ENCODE measurements at regions not wholly inside any gene's neighbourhood (a gene's known extent, or its start where the extent isn't known, plus 50 kb on each side); places are given as distances from the start of the nearest gene placed in this dataset.
"Not testable (repeated sequence)": the region's sequence is repeated elsewhere in the genome, so short reads cannot be mapped to it uniquely, and the experiment has no call there.

DNA sequence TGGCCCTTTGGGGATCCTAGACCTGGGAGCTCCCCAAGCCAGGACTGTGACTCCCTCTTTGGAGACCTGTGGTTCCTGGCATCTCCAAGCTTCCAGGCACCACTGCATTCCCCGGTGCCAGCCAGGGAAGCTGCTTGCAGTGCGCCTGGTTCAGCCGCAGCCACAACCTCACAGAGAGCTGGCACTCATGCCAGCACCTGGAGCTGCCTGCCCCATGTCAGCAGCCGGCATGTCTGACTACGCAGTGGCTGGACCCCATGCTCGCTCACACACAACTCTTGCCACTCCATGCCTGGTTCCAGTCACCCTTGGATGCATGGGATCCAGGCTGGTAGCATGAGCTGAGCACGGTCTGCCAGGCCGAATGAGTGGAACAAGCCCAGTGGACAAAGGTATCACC, 426.6 kb downstream of the LRRIQ3 start:
- intact Hi-C loops (cut with micrococcal nuclease) = no loop called here

DNA sequence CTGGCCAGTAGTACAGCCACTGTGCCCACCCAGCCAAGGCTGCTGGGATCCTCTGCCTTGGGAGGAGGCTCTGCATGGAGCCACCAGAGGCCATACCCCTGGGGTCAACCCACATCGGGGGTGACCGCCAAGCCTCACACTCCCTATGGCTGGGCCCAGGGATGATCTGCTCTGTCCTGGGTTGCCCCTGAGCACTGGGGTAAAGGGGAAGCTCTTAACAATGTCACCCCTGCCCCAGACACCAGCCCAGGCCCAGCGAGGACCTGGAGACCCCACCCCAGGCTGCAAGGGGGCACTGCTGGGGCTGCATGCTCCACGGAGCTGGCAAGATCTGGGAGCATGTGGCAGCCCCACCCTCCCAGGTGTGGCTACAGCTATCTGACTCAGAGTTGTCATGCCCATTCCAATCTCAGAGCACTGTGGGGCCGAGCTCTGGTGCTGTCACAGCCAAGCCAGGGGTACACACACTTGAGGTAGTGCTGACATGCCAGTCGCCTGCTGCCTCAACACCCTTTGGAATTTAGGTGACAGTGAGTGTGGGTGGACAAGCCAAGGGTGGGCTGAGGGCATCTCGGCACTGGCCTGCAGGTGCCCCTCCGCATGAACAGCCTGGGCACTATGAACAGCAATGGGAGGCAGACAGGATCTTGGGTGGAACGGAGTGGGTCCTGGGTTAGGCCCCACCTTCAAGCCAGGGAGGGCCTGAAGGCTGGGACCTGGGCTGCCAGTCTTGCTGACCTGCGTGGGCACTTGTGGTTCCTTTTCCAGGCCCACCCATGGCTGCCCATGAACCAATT, 427.7 kb downstream of the LRRIQ3 start:
- intact Hi-C loops (cut with micrococcal nuclease) = no loop called here

DNA sequence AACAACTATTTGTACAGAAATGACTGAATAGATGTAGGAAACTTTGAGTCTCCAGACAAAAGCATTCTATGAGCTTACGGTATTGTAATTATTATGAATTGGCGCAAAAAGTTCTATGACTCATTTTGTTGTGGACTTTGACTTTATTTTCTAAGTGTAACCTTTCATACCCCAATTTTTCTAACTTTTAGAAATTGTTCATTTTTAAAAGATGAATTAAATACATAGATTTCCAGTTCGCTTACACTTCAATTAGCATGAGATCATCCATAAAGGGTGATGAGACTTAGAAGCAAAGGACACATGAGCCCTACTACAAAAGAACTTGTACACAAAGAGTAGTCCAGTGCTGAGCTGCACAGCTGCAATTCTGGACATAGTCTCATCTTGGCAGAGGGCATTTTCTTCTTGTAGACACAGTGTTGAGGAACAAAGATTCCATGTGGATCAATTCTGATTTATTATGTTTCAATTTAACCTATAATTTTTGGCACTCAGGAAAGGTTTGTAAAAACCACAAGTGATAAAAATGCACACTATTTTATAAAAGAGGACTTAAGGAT, 431.1 kb downstream of the LRRIQ3 start:
- intact Hi-C loops (cut with micrococcal nuclease) = no loop called here

DNA sequence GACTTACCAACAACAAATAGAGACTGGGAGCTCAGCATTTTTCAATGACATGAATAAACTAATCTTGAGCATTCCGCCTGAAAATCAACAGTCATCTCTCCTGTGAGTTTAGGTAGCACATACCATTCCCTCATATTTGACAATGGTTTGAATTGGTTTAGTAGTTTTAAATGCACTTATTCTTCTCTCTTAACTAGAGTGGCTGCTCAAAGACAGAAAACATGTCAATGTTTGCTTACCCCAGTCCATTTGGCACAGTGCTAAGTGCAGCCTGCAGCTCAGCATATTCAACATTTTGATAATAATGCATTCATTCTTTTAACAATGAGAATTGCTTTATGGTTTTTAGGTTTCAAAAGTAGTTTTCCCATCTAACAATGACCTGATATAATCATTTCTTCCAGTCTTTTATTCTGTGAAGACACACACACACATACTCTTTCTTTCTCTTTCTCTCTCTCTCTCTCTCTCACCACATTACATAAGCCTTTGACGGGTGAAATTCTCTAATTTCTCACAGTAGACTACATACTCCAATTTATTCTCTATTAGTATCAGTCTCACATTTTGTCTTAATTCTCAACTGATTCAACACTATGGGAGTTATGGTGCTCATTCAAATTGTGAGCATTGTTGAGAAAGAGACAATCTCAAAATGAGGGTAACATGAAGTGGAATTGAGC, 432.3 kb downstream of the LRRIQ3 start:
- intact Hi-C loops (cut with micrococcal nuclease) = no loop called here

DNA sequence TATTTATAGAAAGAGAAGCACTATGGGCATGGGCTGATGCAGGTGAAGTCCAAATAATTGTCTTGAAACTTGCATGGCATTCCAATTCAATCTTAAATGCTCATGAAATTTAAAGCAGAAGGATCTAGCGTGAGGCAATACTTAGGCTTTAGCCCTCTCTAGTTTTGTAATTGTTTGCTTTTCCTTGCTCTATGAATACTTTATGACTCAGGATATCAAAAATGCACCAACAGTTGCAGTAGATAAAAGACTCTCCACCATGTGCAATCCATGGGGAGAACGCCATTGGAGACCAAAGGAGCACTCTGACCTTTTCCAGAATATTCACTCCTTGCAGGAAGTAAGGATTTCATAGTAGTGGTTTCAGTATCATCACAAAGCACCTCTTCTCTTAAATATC, 436.4 kb downstream of the LRRIQ3 start:
- intact Hi-C loops (cut with micrococcal nuclease) = no loop called here

DNA sequence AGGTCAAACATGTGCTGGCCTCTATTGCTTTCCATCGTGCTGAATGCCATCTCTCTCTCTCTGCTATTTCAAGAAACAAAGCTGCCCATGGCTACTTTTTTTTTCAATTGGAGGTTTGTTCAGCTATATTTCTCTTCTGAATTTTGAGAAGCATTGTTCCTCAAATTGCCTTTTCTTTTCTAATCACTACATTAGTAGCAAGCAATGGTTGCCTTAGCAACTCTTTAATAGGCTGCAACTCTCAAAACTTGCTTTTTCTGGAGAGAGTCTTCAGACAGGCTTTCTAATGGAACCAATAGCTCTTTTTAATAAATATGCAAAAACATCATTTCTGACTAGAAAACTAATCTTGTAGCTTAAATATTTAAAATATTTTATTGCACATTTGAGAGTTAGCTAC, 439.0 kb downstream of the LRRIQ3 start:
- intact Hi-C loops (cut with micrococcal nuclease) = no loop called here

DNA sequence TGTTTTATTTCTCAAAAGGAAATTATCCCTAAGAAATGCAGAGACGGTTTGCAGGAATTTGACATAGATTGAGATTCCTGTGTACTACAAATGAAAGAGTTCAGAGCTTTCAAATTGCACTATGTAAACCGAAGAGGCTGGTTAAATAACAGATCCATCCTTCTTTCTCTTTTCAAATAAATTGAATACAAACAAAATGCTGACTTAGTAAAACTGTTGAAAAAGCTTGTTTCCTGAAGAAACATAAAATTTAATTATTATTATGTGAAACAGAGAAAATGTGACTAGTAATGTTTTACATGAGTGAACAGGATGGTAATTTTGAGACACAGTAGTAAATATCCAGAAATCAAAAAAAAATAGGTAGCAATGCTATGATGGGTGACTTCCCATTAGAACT, 441.2 kb downstream of the LRRIQ3 start:
- intact Hi-C loops (cut with micrococcal nuclease) = no loop called here

DNA sequence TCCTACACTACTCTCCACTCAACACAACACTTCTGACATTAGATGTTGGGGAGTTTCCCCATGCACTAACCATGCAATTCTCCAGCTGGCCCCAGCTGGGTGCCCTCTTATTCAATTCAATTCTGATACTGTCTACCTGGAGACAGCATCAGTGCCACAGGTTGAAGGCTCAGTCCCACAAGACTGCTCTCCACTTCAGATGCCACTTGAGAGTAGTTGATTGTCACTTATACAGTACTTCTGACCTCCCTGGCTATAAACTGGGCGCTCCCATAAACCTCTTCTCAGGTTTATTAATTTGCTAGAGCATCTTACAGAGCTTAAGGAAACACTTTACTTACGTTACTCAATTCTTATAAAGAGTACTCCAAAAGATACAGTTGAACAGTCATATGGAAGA, 442.3 kb downstream of the LRRIQ3 start:
- intact Hi-C loops (cut with micrococcal nuclease) = no loop called here

DNA sequence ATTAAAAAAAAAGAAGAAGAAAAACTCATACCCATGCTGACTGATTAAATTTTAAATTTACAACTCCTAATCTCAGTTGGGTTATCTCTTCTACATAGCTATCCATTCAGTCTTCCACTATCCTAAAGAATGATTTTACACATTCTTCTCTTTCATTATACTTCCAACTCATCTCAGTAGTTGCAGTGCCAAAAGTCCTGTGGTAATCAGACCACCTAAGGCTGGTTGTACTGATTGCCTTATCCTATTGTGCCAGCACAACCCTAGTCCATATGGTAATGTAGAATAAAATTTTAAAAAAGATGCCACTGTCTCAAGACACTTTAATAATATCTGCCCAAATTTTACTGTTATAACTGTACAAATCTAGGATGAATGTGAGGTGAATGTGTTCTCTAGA, 448.0 kb downstream of the LRRIQ3 start:
- intact Hi-C loops (cut with micrococcal nuclease) = no loop called here

DNA sequence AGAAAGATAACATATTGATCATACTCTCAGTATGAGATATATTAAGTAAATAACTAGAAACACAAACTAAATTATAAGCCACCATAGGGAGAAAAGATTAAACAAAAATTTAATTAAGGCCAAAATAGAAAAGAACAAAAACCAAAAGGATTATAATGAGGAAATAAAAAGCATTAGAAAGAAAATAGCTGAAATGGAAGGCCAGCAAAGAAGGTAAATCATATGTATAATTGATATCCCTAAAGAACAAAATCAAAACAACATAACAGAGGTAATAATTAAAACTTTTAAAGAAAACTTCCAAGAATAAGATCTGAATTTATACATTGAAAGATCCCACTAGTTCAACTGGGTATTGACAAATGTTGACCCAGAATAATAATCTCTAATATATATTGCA, 453.0 kb downstream of the LRRIQ3 start:
- intact Hi-C loops (cut with micrococcal nuclease) = no loop called here

DNA sequence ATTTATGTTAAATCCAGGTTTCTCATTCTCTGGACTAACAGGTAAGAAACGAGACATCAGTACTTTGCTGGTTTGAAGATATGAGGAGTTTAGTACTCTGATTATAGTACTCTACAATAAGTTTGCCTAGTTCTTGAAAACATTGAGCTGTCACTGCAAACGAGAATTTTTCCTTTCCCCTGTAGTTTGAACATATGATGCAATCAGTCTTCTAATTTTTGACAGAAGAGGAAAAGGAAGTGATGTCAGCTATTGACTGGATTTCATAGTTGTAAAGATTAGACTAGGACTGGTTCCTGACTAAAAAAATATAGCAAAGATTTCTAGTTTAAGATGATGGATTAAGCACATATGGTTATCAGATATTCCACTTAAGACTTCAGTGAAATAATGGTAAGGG, 461.9 kb downstream of the LRRIQ3 start:
- intact Hi-C loops (cut with micrococcal nuclease) = no loop called here

DNA sequence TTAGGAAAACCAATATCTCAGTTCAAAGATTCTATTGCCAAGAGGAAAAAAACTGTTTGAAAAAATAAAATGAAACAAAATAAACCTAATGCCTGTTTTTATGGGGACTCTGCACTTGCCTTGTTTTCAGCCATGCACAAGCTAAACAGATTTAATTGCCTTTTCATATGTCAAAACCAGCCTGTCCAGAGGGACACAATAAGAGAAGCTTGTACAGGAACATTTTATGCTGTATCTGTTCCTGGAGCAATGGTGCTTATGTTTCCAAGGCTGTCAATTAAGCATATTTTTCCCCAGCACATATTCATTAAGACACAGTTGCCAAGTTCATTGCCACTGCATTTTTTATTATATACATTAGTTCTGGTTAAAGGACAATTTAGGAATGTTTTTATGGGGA, 470.9 kb downstream of the LRRIQ3 start:
- intact Hi-C loops (cut with micrococcal nuclease) = no loop called here

DNA sequence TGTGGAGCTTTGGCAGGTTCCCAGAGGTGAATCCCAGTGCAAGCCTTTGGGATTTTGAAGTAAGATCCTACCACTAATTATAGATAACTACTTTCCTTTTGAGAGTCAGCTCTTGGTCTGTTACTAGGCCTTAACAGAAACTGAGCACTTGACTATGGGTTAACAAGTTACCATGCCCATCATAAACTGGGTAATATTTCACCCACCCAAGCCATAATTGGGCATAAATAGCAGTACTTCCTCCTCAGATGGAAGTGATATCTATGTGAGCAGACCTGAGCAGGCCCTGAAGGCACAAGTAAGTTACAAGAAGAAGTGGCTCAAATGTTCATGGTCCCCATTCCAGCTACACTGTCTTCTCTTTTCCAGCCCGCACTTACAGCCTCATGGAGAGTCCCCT, 475.9 kb downstream of the LRRIQ3 start:
- intact Hi-C loops (cut with micrococcal nuclease) = no loop called here

DNA sequence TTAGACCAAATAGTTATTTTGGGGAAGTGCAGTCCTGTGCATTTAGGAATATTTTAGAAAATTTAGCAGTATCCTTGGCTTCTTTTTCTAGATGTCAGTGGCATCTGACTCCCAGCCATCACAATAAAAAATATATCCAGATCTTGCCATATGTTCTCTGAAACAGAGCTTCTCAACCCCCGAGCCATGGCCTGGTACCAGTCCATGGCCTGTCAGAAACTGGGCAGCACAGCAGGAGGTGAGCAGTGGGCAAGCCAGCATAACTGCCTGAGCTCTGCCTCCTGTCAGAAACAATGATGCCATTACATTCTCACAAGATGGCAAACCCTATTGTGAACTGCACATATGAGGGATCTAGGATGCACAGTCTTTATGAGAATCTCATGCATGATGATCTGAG, 480.0 kb downstream of the LRRIQ3 start:
- intact Hi-C loops (cut with micrococcal nuclease) = no loop called here

DNA sequence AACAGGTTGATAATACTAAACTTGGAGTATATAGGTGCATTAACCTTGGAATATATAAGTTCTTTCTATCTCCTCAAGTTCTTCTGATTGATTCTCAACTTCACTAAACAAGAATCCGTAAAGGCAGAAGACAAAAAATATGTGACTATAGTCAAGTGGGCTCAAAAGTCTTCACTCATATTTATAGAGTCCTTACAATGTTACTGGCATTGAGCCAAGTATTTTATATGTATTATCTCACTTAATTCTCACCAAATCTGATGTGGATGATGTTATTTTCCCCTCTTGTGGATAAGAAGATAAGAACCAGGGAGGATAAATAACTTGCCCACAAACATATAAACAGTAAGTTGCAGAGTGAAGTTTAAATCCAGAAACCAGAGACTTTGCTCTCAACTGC, 486.9 kb downstream of the LRRIQ3 start:
- intact Hi-C loops (cut with micrococcal nuclease) = no loop called here

DNA sequence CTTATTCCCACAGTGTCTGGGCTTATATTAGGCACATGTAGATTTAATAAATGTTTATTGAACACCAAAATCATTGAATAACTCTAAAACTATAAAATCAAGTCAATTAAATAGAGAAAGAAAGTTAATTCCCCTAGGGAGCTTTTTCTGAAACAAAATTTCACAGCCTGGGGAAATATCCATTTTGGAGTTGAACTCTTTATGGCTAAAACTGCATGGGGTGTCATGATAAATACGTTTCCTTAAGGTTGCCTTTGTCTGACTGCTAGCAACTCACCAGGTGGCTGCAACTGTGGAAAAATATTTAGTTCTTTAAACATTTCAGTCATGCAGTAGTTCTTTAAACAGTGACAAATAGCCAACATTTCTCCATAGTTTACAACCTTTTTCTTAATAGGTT, 496.1 kb downstream of the LRRIQ3 start:
- intact Hi-C loops (cut with micrococcal nuclease) = no loop called here

DNA sequence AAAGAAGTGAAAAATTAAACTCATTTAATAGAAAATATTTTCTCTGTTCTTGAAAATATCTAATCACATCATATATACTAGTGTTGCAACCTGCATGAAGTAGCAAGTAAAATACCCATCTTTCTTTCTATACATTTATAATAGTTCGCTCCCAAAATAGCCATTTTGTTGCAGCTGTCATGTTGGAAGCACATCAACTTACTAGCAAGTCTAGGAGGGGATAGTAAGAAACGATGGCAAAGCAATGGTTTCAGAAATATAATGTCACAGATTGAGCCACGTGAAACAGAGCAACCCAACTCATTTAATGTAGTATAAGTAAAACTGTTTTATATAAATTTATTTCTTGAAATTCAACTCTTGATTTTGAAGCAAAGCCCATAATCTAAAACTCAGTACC, 521.8 kb downstream of the LRRIQ3 start:
- intact Hi-C loops (cut with micrococcal nuclease) = loop anchor here (10.0 kb wide), 1 partner anchor 1051 kb away; no protein-coding TSS in a partner anchor

DNA sequence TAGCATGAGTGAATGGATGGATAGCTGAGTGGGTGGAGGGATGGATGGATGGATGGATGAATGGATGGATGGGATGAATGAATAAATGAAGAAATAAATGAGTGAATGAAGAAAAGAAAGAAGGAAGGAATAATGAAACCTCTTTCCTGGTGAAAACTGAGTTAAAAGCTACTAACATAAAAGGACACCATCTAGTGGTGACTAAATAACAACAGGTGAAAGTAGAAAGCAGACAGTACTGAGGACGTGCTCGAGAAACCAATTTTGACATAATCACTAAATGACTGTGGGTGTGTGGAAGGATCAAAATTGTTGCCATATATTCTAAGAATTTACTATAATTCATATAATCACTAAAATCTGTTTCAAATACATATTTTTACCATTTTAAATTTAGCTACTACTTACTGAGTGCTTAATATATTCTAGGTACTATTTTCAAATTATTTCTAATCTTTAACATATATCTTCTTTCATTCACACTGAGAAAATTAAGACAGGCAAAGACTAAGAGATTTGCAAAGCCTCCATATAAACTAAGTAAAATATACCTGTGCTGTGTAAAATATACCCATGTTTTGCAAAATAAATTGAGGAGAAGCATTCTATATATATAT, 522.9 kb downstream of the LRRIQ3 start:
- intact Hi-C loops (cut with micrococcal nuclease) = loop anchor here (10.0 kb wide), 1 partner anchor 1050 kb away; no protein-coding TSS in a partner anchor

DNA sequence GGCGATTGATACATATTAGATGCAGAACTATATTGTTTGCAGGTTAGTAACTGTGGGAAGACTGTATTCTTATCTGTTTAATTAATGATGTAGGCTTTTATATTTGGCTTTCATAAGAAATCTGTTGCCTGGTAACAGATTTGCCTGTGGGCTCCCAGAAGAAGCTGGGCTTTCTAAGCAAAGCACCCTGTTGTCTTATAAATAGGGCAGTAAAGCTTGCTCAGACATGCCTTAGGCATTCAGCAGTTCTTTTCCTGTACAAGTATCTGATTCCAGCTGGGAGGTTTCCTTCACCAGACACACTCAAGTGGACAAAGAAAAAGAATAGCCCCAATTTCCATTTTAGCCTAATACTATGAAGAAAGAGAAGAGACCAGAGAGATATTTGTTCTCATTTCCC, 524.0 kb downstream of the LRRIQ3 start:
- intact Hi-C loops (cut with micrococcal nuclease) = loop anchor here (10.0 kb wide), 1 partner anchor 1049 kb away; no protein-coding TSS in a partner anchor

DNA sequence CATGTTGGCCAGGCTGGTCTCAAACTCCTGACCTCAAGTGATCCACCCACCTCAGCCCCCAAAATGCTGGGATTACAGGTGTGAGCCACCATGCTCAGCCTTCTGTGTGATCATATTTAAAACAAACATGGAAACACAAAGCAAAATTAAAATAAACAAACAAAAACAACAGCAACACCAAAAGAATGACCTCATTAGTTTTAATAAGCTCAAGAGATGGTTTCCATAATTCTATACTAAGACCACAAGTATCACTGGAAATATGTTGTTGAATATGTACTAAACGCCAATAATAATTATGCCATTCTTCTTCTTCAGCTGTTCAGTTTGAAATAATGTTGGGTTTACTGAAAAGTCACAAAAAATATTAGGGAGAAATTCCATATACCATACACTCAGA, 526.4 kb downstream of the LRRIQ3 start:
- intact Hi-C loops (cut with micrococcal nuclease) = loop anchor here (10.0 kb wide), 1 partner anchor 1047 kb away; no protein-coding TSS in a partner anchor

DNA sequence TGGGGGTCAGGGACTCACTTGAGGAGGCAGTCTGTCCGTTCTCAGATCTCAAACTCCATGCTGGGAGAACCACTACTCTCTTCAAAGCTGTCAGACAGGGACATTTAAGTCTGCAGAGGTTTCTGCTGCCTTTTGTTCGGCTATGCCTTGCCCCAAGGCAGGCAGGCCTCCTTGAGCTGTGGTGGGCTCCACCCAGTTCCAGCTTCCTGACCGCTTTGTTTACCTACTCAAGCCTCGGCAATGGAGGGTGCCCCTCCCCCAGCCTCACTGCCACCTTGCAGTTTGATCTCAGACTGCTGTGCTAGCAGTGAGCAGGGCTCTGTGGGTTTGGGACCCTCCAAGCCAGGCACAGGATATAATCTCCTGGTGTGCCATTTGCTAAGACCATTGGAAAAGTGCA, 530.0 kb downstream of the LRRIQ3 start:
- intact Hi-C loops (cut with micrococcal nuclease) = not testable (repeated sequence)

DNA sequence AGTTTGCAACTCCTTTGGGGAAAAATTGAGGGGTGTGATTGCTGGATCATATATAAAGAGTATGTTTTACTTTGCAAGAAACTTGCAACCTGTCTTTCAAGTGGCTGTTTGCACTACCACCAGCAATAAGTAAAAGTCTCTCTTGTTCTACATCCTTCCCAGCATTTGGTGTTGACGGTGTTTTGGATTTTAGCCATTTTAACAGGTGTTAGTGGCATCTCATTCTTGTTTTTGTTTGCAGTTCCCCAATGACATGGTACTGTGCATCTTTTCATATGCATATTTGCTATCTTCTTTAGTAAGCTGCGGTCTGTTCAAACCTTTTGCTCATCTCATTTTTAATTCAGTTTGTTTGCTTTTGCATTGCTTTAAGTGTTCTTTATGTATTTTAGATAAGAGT, 535.5 kb downstream of the LRRIQ3 start:
- intact Hi-C loops (cut with micrococcal nuclease) = no loop called here
